ENCODE measurements at regions not wholly inside any gene's neighbourhood (a gene's known extent, or its start where the extent isn't known, plus 50 kb on each side); places are given as distances from the start of the nearest gene placed in this dataset.
A peak's percentile ranks its signal among the peaks of the same experiment; 100 is the strongest.

- H4K20me1 ChIP-seq (ENCODE audit: insufficient read depth, low read length): no peaks in the 10 kb centered on the region
- no peaks in the 10 kb centered on the region for H3K79me2 ChIP-seq (ENCODE audit: insufficient read depth, low read length)
- DNase-seq (ENCODE audit: low read depth) (no peak), FAIRE-seq (no peak)
- Mint-ChIP-seq H3K27ac (ENCODE audit: unreplicated experiment) (no peak overlapping the region), H3K9me3 (ENCODE audit: unreplicated experiment) (peaks cover 5% of the 10 kb centered on the region), H3K27me3 (ENCODE audit: low read depth, unreplicated experiment) (no peaks in the 10 kb centered on the region), H3K36me3 (ENCODE audit: low read depth, unreplicated experiment) (no peaks in the 10 kb centered on the region), H3K4me1 (ENCODE audit: low read depth, unreplicated experiment) (peaks cover 12% of the 10 kb centered on the region), H3K4me3 (ENCODE audit: unreplicated experiment) (no peak overlapping the region)
- no peaks in the 10 kb centered on the region for H3K36me3 ChIP-seq (ENCODE audit: insufficient read depth, low read length)
- no peak overlapping the region for H3K9ac ChIP-seq (ENCODE audit: low read length)
- peaks cover 9% of the 10 kb centered on the region for H3K4me1 ChIP-seq (ENCODE audit: insufficient read depth, low read length)
- TF ChIP-seq CTCF (IDR thresholded peaks at IDR 0.05; ENCODE audit: insufficient read depth, low read depth, low read length) (no peak), EZH2 (IDR thresholded peaks at IDR 0.05; ENCODE audit: insufficient read depth, low read length) (no peak)
- no peak overlapping the region for H3K27ac ChIP-seq (ENCODE audit: low read depth, low read length)
- no peak overlapping the region for H2AFZ ChIP-seq (ENCODE audit: low read depth, low read length)
- H3K4me3 ChIP-seq (ENCODE audit: insufficient read depth, low read depth, low read length): no peak overlapping the region
- no peaks in the 10 kb centered on the region for H3K9me3 ChIP-seq (ENCODE audit: insufficient read depth, low read depth, low read length)
- no peaks in the 10 kb centered on the region for H3K27me3 ChIP-seq (ENCODE audit: insufficient read depth, low read length)
- H3K4me2 ChIP-seq (ENCODE audit: low read length): no peak overlapping the region
Observed at GRCh38 chr5:5063533-5063953, 76.6 kb upstream of the ADAMTS16 start.

- Mint-ChIP-seq H3K4me1 (ENCODE audit: low read depth, unreplicated experiment) (peaks cover 12% of the 10 kb centered on the region), H3K27ac (ENCODE audit: unreplicated experiment) (no peak overlapping the region), H3K27me3 (ENCODE audit: low read depth, unreplicated experiment) (no peaks in the 10 kb centered on the region), H3K9me3 (ENCODE audit: unreplicated experiment) (peaks cover 2% of the 10 kb centered on the region), H3K36me3 (ENCODE audit: low read depth, unreplicated experiment) (no peaks in the 10 kb centered on the region), H3K4me3 (ENCODE audit: unreplicated experiment) (no peak overlapping the region)
- peaks cover 9% of the 10 kb centered on the region for H3K4me1 ChIP-seq (ENCODE audit: insufficient read depth, low read length)
- no peak overlapping the region for H2AFZ ChIP-seq (ENCODE audit: low read depth, low read length)
- H3K9ac ChIP-seq (ENCODE audit: low read length): no peak overlapping the region
- no peaks in the 10 kb centered on the region for H4K20me1 ChIP-seq (ENCODE audit: insufficient read depth, low read length)
- no peak overlapping the region for H3K4me2 ChIP-seq (ENCODE audit: low read length)
- TF ChIP-seq EZH2 (IDR thresholded peaks at IDR 0.05; ENCODE audit: insufficient read depth, low read length) (no peak), CTCF (IDR thresholded peaks at IDR 0.05; ENCODE audit: insufficient read depth, low read depth, low read length) (no peak)
- no peaks in the 10 kb centered on the region for H3K36me3 ChIP-seq (ENCODE audit: insufficient read depth, low read length)
- no peak for DNase-seq (ENCODE audit: low read depth)
- no peaks in the 10 kb centered on the region for H3K9me3 ChIP-seq (ENCODE audit: insufficient read depth, low read depth, low read length)
- no peak for FAIRE-seq
- H3K27me3 ChIP-seq (ENCODE audit: insufficient read depth, low read length): no peaks in the 10 kb centered on the region
- no peak overlapping the region for H3K4me3 ChIP-seq (ENCODE audit: insufficient read depth, low read depth, low read length)
- H3K27ac ChIP-seq (ENCODE audit: low read depth, low read length): no peak overlapping the region
- no peaks in the 10 kb centered on the region for H3K79me2 ChIP-seq (ENCODE audit: insufficient read depth, low read length)
Observed at GRCh38 chr5:5065472-5065871, 74.7 kb upstream of the ADAMTS16 start.

DNA sequence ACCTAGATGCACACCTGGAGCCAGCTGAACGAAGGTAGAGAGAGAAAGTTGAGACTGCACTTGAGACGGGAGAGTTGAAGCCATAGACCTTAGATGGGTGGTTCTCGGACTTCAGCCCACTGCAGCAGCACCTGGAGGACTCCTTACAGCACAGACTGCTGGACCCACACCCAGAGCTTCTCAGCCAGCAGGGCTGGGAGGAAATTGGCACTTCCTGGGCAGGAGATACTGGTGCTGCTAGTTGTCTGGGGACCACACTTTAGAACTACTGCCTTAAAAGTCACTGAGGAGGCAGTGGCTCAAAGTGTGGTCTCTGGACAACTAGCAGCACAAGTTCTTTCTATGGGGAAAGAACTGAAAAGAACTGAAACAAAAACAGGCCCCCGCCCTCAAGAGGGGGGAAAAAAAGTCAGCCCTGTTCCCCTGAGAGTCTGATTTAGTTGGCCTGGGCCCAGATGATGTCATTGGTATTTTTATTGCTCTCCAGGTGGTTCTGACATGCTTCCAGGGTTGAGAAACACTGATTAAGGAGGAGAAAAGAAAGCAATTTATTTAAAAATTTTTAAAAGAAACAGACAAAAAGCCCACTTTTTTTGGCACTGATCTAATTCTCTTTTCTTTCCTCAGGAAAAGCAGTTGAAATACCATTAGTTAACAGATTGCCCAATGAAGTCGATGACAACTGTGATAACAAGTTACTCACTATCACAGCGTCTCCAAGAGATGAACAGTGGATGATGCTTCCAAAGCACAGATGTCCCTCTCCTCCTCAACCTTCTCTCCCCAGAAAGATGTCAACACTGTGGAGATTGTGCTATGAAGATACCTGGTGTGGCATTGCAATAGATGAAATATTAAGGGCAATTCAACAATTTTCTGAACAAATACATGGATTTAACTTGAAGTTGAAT lies 73.6 kb upstream of the ADAMTS16 start:
- Mint-ChIP-seq H3K4me3 (ENCODE audit: unreplicated experiment) (no peak overlapping the region), H3K27ac (ENCODE audit: unreplicated experiment) (no peak overlapping the region), H3K36me3 (ENCODE audit: low read depth, unreplicated experiment) (no peaks in the 10 kb centered on the region), H3K4me1 (ENCODE audit: low read depth, unreplicated experiment) (peaks cover 12% of the 10 kb centered on the region), H3K9me3 (ENCODE audit: unreplicated experiment) (peaks cover 2% of the 10 kb centered on the region), H3K27me3 (ENCODE audit: low read depth, unreplicated experiment) (no peaks in the 10 kb centered on the region)
- H3K4me2 ChIP-seq (ENCODE audit: low read length): peak overlapping the region; percentile 49
- DNase-seq (ENCODE audit: low read depth): peak; percentile 18
- peaks cover 9% of the 10 kb centered on the region for H3K4me1 ChIP-seq (ENCODE audit: insufficient read depth, low read length)
- H3K9me3 ChIP-seq (ENCODE audit: insufficient read depth, low read depth, low read length): no peaks in the 10 kb centered on the region
- no peak overlapping the region for H2AFZ ChIP-seq (ENCODE audit: low read depth, low read length)
- TF ChIP-seq EZH2 (IDR thresholded peaks at IDR 0.05; ENCODE audit: insufficient read depth, low read length) (no peak), CTCF (IDR thresholded peaks at IDR 0.05; ENCODE audit: insufficient read depth, low read depth, low read length) (no peak)
- FAIRE-seq: no peak
- no peaks in the 10 kb centered on the region for H4K20me1 ChIP-seq (ENCODE audit: insufficient read depth, low read length)
- no peak overlapping the region for H3K9ac ChIP-seq (ENCODE audit: low read length)
- H3K27me3 ChIP-seq (ENCODE audit: insufficient read depth, low read length): peaks cover 4% of the 10 kb centered on the region
- H3K79me2 ChIP-seq (ENCODE audit: insufficient read depth, low read length): no peaks in the 10 kb centered on the region
- no peak overlapping the region for H3K27ac ChIP-seq (ENCODE audit: low read depth, low read length)
- no peak overlapping the region for H3K4me3 ChIP-seq (ENCODE audit: insufficient read depth, low read depth, low read length)
- no peaks in the 10 kb centered on the region for H3K36me3 ChIP-seq (ENCODE audit: insufficient read depth, low read length)
